DOHH2 (cell line): ENCODE measurements at regions not wholly inside any gene's neighbourhood (a gene's known extent, or its start where the extent isn't known, plus 50 kb on each side); places are given as distances from the start of the nearest gene placed in this dataset.

ENCODE experiments used
- EZH2phosphoT487 ChIP-seq: fragments of 200-600 bp; sonication (generic); IDR thresholded peaks from 2 replicates; pipeline ENCODE4 v1.6.1; 2017; ENCODE audit warnings: borderline replicate concordance, mild to moderate bottlenecking, antibody characterized with exemption, low read length, moderate library complexity, mixed read lengths
- TF ChIP-seq, protein P1 (sequence below): fragments of 200-600 bp; sonication (generic); IDR thresholded peaks from one replicate; pipeline ENCODE4 v1.5.1; 2014; ENCODE audit warnings: antibody characterized with exemption, mild to moderate bottlenecking, low read depth, low read length; ENCODE audit not compliant: poor library complexity, severe bottlenecking

DNA sequence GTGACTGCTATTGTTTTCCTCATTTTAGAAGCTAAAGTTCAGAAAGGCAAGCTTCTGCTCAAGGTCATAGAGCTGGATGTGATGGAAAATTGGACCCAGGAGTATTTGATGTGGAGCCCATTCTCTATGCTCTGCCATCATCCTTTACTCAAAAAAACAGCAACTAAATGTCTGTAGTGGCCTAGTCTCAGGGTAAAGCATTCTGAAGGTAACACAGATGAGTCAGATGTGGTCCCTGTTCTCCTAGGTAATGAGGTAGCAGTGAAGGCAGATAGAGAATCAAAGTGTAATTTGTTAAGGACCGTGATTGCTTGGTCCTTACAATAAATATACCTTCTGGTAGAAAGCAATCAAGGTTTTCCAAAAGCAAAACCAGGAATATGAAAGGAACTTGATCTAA, 84.4 kb upstream of the SPON1 start:
- TF ChIP-seq, protein P1, sequence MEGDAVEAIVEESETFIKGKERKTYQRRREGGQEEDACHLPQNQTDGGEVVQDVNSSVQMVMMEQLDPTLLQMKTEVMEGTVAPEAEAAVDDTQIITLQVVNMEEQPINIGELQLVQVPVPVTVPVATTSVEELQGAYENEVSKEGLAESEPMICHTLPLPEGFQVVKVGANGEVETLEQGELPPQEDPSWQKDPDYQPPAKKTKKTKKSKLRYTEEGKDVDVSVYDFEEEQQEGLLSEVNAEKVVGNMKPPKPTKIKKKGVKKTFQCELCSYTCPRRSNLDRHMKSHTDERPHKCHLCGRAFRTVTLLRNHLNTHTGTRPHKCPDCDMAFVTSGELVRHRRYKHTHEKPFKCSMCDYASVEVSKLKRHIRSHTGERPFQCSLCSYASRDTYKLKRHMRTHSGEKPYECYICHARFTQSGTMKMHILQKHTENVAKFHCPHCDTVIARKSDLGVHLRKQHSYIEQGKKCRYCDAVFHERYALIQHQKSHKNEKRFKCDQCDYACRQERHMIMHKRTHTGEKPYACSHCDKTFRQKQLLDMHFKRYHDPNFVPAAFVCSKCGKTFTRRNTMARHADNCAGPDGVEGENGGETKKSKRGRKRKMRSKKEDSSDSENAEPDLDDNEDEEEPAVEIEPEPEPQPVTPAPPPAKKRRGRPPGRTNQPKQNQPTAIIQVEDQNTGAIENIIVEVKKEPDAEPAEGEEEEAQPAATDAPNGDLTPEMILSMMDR = no peak
- no peak for TF ChIP-seq EZH2phosphoT487
